GM12874 (cell line): ENCODE measurements at regions not wholly inside any gene's neighbourhood (a gene's known extent, or its start where the extent isn't known, plus 50 kb on each side); places are given as distances from the start of the nearest gene placed in this dataset.

Source experiments
- TF ChIP-seq, protein P1 (sequence below): IDR thresholded peaks from 2 replicates; pipeline ENCODE4 v1.5.1; 2011; ENCODE audit warnings: low read depth, mild to moderate bottlenecking, control low read depth, low read length, moderate library complexity; ENCODE audit not compliant: insufficient read depth

DNA sequence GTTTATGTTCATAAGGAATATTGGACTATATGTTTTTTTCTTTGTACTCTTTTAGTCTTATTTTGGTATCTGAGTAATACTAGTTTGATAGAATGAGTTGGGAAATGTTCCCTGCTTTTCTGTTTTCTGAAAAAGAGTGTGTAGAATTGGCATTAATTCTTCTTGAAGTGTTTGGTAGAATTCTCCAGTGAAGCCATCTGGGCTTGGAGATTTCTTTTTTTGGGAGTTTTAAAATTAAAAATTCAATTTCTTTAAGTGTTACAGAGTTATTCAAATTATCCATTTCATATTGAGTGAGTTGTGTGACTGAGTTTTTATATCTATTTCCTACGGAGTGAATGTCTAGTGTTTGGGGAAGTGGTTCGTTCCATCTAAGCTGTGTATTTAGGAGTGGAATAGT, 80.6 kb upstream of the HS6ST1 start:
- TF ChIP-seq, protein P1, sequence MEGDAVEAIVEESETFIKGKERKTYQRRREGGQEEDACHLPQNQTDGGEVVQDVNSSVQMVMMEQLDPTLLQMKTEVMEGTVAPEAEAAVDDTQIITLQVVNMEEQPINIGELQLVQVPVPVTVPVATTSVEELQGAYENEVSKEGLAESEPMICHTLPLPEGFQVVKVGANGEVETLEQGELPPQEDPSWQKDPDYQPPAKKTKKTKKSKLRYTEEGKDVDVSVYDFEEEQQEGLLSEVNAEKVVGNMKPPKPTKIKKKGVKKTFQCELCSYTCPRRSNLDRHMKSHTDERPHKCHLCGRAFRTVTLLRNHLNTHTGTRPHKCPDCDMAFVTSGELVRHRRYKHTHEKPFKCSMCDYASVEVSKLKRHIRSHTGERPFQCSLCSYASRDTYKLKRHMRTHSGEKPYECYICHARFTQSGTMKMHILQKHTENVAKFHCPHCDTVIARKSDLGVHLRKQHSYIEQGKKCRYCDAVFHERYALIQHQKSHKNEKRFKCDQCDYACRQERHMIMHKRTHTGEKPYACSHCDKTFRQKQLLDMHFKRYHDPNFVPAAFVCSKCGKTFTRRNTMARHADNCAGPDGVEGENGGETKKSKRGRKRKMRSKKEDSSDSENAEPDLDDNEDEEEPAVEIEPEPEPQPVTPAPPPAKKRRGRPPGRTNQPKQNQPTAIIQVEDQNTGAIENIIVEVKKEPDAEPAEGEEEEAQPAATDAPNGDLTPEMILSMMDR = no peak

DNA sequence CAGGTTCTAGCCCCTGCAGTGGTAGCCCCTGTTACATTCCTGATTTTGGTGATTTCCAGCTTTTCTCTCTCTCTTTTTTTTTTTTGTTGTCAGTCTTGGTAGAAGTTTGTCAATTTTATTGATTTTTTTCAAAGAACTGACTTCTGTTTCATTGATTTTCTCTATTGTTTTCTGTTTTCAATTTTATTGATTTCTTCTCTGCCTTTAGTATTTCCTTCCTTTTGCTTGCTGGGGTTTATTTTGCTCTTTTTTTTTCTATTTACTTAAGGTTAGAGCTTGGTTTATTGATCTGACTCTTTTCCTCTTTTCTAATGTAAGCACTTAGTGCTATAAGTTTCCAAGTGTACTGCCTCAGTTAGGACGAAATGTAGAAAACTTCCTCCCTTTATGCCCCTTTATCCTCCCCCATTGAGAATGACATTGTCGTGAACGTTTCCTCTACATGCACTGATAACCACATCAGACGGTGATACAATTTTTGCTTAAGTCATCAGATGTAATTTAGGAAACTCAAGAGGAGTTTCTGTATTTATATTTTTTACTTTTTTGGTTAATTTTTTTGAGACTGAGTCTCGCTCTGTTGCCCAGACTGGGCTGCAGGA, 81.1 kb upstream of the HS6ST1 start:
- TF ChIP-seq, protein P1 = no peak

DNA sequence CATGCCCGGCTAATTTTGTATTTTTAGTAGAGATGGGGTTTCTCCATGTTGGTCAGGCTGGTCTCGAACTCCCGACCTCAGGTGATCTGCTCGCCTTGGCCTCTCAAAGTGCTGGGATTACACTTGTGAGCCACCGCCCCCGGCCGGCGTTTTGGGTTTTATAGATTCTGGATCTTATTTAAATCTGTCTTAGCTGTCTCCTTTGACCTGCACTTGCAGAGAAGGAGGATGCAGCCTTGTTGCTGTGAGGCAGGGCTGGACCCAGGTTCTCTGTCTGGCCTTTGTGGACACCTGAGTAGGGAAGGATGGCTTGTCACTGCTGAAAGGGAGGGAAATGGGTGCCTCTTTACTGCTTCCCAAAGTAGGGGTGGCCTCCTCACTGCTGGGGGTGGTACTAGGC, 83.0 kb upstream of the HS6ST1 start:
- TF ChIP-seq, protein P1 = no peak

DNA sequence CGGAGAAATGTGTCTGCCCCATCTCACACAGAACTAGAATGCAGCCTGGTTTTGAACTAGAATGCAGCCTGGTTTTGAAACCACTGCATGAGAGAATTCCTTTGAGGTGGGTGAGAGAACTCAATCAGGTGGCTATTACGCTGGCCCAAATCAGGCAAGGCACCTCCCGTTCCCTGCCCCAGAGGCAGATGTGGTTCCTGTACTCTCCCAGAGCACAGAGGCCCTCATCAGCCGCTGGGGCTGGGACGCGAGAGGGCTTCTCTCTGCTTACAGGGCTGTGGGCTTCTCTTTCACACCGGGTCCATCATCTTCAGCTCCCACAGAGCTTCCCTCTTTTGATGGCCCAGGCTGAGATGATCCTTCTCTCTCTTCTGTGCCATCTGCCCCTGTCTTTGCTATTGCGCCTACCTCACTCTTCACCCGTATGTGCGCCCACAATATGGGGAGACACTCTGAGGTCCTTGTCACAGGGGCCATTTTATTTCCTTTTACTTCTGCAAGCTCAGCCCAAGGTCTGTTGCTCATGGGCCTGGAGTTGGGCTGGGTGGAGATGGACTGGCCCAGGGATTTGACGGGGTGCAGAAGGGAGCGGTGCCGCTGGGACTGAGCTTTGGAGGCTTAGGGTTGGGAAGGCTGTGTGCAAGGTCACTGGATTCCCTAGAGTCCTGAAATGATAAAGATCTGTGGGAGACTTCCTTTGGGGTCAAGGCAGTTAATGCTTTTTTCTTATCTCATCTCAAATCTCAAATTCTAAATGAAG, 84.4 kb upstream of the HS6ST1 start:
- TF ChIP-seq, protein P1 = no peak

DNA sequence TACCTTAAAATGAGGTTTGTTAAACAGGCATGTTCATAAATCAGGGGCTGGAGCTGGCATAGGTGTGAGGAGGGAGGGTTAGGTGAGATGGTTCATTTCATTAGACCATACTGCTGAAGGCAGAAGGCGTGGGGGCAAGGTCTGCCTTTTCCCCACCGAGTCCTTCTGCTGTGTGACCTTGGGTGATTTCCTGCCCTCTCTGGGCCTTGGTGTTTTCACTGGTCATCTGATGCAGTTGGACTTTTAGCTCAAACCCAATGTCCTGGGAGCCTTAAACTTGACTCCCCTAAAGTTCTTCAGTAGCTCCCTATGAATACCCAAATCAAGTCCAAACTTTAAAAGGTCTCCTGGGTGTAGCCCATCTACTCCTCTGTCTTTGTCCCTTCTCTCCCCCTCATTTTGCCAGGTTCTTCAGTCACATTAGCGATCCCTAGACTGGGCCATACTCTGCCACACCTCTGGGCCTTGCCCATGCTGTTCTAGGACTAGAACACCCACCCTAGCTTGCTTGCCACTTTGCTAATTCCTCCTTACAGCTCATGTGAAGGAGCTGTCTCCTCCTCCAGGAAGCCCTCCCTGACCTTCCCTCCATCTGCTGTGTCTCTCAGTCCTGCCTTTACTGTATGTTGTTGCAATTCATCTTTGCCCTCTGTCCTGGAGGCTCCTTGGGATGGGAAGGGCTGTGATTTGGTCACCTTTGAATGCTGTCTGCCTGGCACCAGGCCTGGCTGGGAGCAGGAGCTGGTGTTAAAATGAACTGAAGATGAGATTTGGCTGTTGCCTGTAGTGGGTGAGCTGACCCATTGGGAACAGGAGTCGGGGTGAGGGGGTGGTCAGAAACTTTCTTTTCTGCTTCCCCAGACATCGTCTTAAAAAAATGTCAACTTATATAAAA, 85.4 kb upstream of the HS6ST1 start:
- TF ChIP-seq, protein P1 = no peak

DNA sequence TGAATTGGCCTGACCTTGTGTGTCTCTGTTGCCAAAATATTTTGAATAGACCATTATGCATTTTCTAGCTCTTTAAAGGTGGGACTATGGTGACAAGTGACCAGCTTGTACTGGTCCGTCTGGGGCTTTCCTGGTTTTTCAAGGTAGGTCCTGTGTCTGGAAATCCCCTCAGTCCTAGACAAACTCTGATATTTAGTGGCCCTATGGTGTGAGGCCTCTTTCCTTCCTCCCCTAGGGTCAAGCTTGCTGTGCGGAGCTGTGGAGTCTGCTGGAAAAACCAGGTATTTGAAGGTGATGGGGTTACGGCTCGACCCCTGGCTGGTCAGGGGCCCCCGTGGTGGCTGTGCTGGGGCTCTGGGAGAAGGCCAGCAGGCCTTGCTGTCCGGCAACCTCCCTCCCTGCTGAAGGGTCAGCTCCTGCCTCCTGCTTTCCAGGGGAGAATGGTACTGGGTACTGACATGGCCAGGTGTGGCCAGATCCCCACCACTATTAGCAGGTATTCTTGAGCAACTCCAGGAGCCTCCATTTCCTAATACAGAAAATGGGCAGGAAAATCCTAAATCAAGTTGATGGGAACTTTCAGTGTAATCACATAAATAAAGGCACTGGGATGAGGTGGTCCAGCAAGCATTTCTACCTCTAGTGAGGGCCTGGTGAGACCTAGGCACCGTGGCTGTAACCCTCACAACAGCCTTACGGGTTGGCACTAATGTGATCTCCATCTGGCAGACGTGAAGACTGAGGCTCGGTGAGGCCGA, 86.2 kb upstream of the HS6ST1 start:
- TF ChIP-seq, protein P1 = no peak
